Right renal pelvis (tissue), 4 donors: ENCODE measurements at regions not wholly inside any gene's neighbourhood (a gene's known extent, or its start where the extent isn't known, plus 50 kb on each side); places are given as distances from the start of the nearest gene placed in this dataset.

ENCODE experiments used
- DNase-seq, 4 donors: peaks; one replicate each; pipeline ENCODE4 v3.0.0-alpha.2; 2013; ENCODE audit warnings: low read depth in 4 of 4, low spot score in 3 of 4, missing footprints in 1 of 4

- peak in 3 of 4 donors; percentile 16 to 33 (median 27) for DNase-seq
These were observed 349.7 kb downstream of the TUSC7 start for GRCh38 chr3:117059067-117059955.

- no peak for DNase-seq
These were observed 350.3 kb downstream of the TUSC7 start for GRCh38 chr3:117059956-117060270.

- DNase-seq, result no peak
These were observed 354.4 kb downstream of the TUSC7 start for GRCh38 chr3:117063930-117064329.

GRCh38 chr3:117068301-117068700 is 358.7 kb downstream of the TUSC7 start:
- no peak for DNase-seq

- DNase-seq, result no peak
These were observed 365.2 kb downstream of the TUSC7 start for GRCh38 chr3:117074826-117075225.

- DNase-seq, result no peak
These were observed 370.4 kb downstream of the TUSC7 start for GRCh38 chr3:117079997-117080396.

GRCh38 chr3:117080872-117081271 is 371.3 kb downstream of the TUSC7 start:
- DNase-seq, result no peak

GRCh38 chr3:117084277-117084676 is 374.7 kb downstream of the TUSC7 start:
- DNase-seq, result no peak

- no peak for DNase-seq
These were observed 375.2 kb downstream of the TUSC7 start for GRCh38 chr3:117084739-117085270.

GRCh38 chr3:117091676-117092075 is 382.1 kb downstream of the TUSC7 start:
- DNase-seq, result no peak

GRCh38 chr3:117096549-117096948 is 387.0 kb downstream of the TUSC7 start:
- DNase-seq, result no peak

- no peak for DNase-seq
These were observed 387.8 kb downstream of the TUSC7 start for GRCh38 chr3:117097351-117097750.

GRCh38 chr3:117101697-117102096 is 392.1 kb downstream of the TUSC7 start:
- no peak for DNase-seq

- no peak for DNase-seq
These were observed 392.8 kb downstream of the TUSC7 start for GRCh38 chr3:117102426-117102825.

- no peak for DNase-seq
These were observed 394.1 kb downstream of the TUSC7 start for GRCh38 chr3:117103675-117104074.

- no peak for DNase-seq
These were observed 394.8 kb downstream of the TUSC7 start for GRCh38 chr3:117104381-117104780.

- DNase-seq, result no peak
These were observed 395.2 kb downstream of the TUSC7 start for GRCh38 chr3:117104792-117105191.

GRCh38 chr3:117105686-117106085 is 396.1 kb downstream of the TUSC7 start:
- DNase-seq, result no peak

GRCh38 chr3:117106396-117106795 is 396.8 kb downstream of the TUSC7 start:
- DNase-seq, result no peak

GRCh38 chr3:117107946-117108345 is 398.4 kb downstream of the TUSC7 start:
- no peak for DNase-seq

GRCh38 chr3:117109178-117109577 is 399.6 kb downstream of the TUSC7 start:
- DNase-seq, result no peak

- DNase-seq, result no peak
These were observed 405.1 kb downstream of the TUSC7 start for GRCh38 chr3:117114517-117115265.
